ENCODE measurements at regions not wholly inside any gene's neighbourhood (a gene's known extent, or its start where the extent isn't known, plus 50 kb on each side); places are given as distances from the start of the nearest gene placed in this dataset.

- TF ChIP-seq EZH2 (IDR thresholded peaks at IDR 0.05; ENCODE audit: insufficient read depth, poor library complexity, severe bottlenecking) (no peak), EZH2phosphoT487 (IDR thresholded peaks at IDR 0.05; ENCODE audit: insufficient read depth, low read depth) (no peak)
Measured at GRCh38 chr13:48175185-48175584, 57.8 kb upstream of the ITM2B start.

Data from GM23248 (cell line).